Stimulated activated CD4-positive, alpha-beta T cell treated with anti-CD3 and anti-CD28 coated beads, Interleukin-15, amount 100 ng/mL, for 1 hour (primary cell): ENCODE measurements at regions not wholly inside any gene's neighbourhood (a gene's known extent, or its start where the extent isn't known, plus 50 kb on each side); places are given as distances from the start of the nearest gene placed in this dataset.

Source experiments
- DNase-seq, 2 donors: peaks; one replicate each; pipeline ENCODE4 v3.0.0-alpha.2; 2020; ENCODE audit warnings: low read depth in 1 of 2, low spot score in 1 of 2

- DNase-seq, result no peak
These were observed 303.8 kb downstream of the TDRD15 start for GRCh38 chr2:21427606-21428005.

- DNase-seq, result no peak
These were observed 305.0 kb downstream of the TDRD15 start for GRCh38 chr2:21428754-21429153.

- no peak for DNase-seq
These were observed 306.0 kb downstream of the TDRD15 start for GRCh38 chr2:21429747-21430146.

- no peak for DNase-seq
These were observed 307.3 kb downstream of the TDRD15 start for GRCh38 chr2:21431078-21431477.

- no peak for DNase-seq
These were observed 315.2 kb downstream of the TDRD15 start for GRCh38 chr2:21438949-21439348.

GRCh38 chr2:21441442-21441841, 317.7 kb downstream of the TDRD15 start:
- DNase-seq, result no peak

- no peak for DNase-seq
These were observed 319.8 kb downstream of the TDRD15 start for GRCh38 chr2:21443494-21444105.

- DNase-seq, result no peak
These were observed 326.1 kb downstream of the TDRD15 start for GRCh38 chr2:21449881-21450280.

GRCh38 chr2:21451403-21451802, 327.6 kb downstream of the TDRD15 start:
- DNase-seq, result no peak

- no peak for DNase-seq
These were observed 328.5 kb downstream of the TDRD15 start for GRCh38 chr2:21452263-21452662.

- no peak for DNase-seq
These were observed 328.9 kb downstream of the TDRD15 start for GRCh38 chr2:21452678-21453077.

GRCh38 chr2:21453723-21454450, 330.1 kb downstream of the TDRD15 start:
- DNase-seq, result no peak

GRCh38 chr2:21454839-21455238, 331.1 kb downstream of the TDRD15 start:
- DNase-seq, result no peak

GRCh38 chr2:21461754-21462240, 338.0 kb downstream of the TDRD15 start:
- no peak for DNase-seq

GRCh38 chr2:21466341-21466927, 342.7 kb downstream of the TDRD15 start:
- DNase-seq, result no peak

GRCh38 chr2:21467280-21467818, 343.6 kb downstream of the TDRD15 start:
- DNase-seq, result no peak

GRCh38 chr2:21467910-21468309, 344.1 kb downstream of the TDRD15 start:
- no peak for DNase-seq

GRCh38 chr2:21468624-21469023, 344.9 kb downstream of the TDRD15 start:
- no peak for DNase-seq

- no peak for DNase-seq
These were observed 345.4 kb downstream of the TDRD15 start for GRCh38 chr2:21469158-21469557.

GRCh38 chr2:21469564-21469963, 345.8 kb downstream of the TDRD15 start:
- no peak for DNase-seq

GRCh38 chr2:21480162-21480561, 356.4 kb downstream of the TDRD15 start:
- DNase-seq, result no peak

- DNase-seq, result no peak
These were observed 360.9 kb downstream of the TDRD15 start for GRCh38 chr2:21484643-21485042.
